ENCODE measurements at regions not wholly inside any gene's neighbourhood (a gene's known extent, or its start where the extent isn't known, plus 50 kb on each side); places are given as distances from the start of the nearest gene placed in this dataset.

DNA sequence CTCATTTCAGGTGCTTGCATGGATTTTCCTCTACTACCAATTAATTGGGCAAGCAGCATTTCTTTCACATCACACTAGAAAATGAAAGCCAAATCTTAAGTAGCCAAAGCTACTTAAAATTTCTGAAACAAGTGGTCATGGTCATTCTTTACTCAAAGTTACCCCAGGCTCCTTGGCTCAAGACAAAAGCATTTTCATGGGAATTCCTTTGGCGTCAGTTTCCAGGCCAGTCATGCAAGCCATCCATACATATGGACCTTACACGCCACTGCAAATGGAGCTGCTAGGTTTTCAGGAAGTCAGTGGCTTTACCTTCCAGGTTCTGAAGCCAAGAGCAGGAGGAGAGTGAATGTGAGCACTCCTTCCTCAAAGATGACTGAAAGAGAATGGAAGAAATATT, 83.7 kb upstream of the IL12A start:
- Histone ChIP-seq H3K4me3 (ENCODE audit: low read depth, low read length) (no peak overlapping the region), H3K4me1 (no peaks in the 10 kb centered on the region), H3K9me3 (no peaks in the 10 kb centered on the region), H3K27me3 (replicated peaks; ENCODE audit: control insufficient read depth, insufficient read depth, low read length) (no peaks in the 10 kb centered on the region; the same call in 1 of the 2 replicates), H3K36me3 (ENCODE audit: control insufficient read depth, insufficient read depth, low read length) (no peaks in the 10 kb centered on the region)
- no peaks in the 10 kb centered on the region for H3K4me1 Mint-ChIP-seq (ENCODE audit: low read depth, unreplicated experiment)
- POLR2A ChIA-PET = no interaction called here
- CTCF ChIA-PET = interaction anchor here (1.3 kb wide), 1 partner anchor 20 kb away, joined by 3 read pairs; no protein-coding TSS in a partner anchor
- intact Hi-C loops (cut with micrococcal nuclease; ENCODE audit: unreplicated experiment) = no loop called here
- H3K9me3 Mint-ChIP-seq (ENCODE audit: unreplicated experiment) = no peaks in the 10 kb centered on the region
- H3K36me3 Mint-ChIP-seq (ENCODE audit: insufficient read depth, unreplicated experiment) = no peaks in the 10 kb centered on the region
- TF ChIP-seq, protein P1, sequence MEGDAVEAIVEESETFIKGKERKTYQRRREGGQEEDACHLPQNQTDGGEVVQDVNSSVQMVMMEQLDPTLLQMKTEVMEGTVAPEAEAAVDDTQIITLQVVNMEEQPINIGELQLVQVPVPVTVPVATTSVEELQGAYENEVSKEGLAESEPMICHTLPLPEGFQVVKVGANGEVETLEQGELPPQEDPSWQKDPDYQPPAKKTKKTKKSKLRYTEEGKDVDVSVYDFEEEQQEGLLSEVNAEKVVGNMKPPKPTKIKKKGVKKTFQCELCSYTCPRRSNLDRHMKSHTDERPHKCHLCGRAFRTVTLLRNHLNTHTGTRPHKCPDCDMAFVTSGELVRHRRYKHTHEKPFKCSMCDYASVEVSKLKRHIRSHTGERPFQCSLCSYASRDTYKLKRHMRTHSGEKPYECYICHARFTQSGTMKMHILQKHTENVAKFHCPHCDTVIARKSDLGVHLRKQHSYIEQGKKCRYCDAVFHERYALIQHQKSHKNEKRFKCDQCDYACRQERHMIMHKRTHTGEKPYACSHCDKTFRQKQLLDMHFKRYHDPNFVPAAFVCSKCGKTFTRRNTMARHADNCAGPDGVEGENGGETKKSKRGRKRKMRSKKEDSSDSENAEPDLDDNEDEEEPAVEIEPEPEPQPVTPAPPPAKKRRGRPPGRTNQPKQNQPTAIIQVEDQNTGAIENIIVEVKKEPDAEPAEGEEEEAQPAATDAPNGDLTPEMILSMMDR (IDR thresholded peaks at IDR 0.05; ENCODE audit: insufficient read depth in 1 of 2, low read depth in 1 of 2, low read length in 1 of 2, severe bottlenecking in 1 of 2, unreplicated experiment in 1 of 2) = no peak
- H3K4me3 Mint-ChIP-seq (ENCODE audit: unreplicated experiment) = no peak overlapping the region
- no peaks in the 10 kb centered on the region for H3K27me3 Mint-ChIP-seq (ENCODE audit: insufficient read depth, unreplicated experiment)
- no TSS peak for BruUV-seq (replicated peaks)
- DNase-seq = no peak
- H3K27ac Mint-ChIP-seq (ENCODE audit: unreplicated experiment) = no peak overlapping the region

DNA sequence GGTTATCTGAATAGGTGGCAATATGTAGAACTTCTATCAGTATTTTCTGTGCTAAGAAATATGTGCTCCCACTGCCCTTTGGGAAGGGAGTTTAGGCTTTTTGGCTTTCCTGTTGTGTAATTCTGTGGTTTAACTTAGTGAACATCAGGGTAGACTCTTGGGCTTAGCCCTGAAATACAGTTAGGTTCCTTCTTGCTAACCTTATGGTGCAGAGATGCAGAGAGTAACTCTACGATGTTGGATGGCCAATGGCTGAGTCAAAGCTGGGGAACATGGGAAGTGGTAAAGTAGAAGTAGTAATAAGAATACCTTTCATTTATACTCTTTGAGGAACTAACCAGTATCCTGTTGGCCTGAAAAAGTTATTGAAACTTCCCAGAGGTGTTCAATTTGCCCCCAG, 80.8 kb upstream of the IL12A start:
- H3K4me3 ChIP-seq (ENCODE audit: low read depth, low read length) = no peak overlapping the region
- Mint-ChIP-seq H3K27me3 (ENCODE audit: insufficient read depth, unreplicated experiment) (no peaks in the 10 kb centered on the region), H3K36me3 (ENCODE audit: insufficient read depth, unreplicated experiment) (no peaks in the 10 kb centered on the region), H3K9me3 (ENCODE audit: unreplicated experiment) (no peaks in the 10 kb centered on the region), H3K27ac (ENCODE audit: unreplicated experiment) (no peak overlapping the region), H3K4me3 (ENCODE audit: unreplicated experiment) (no peak overlapping the region), H3K4me1 (ENCODE audit: low read depth, unreplicated experiment) (no peaks in the 10 kb centered on the region)
- TF ChIP-seq, protein P1 (IDR thresholded peaks at IDR 0.05; ENCODE audit: insufficient read depth in 1 of 2, low read depth in 1 of 2, low read length in 1 of 2, severe bottlenecking in 1 of 2, unreplicated experiment in 1 of 2) = no peak
- CTCF ChIA-PET = no interaction called here
- DNase-seq = no peak
- no peaks in the 10 kb centered on the region for H3K4me1 ChIP-seq
- no TSS peak for BruUV-seq (replicated peaks)
- H3K36me3 ChIP-seq (ENCODE audit: control insufficient read depth, insufficient read depth, low read length) = no peaks in the 10 kb centered on the region
- H3K27me3 ChIP-seq (replicated peaks; ENCODE audit: control insufficient read depth, insufficient read depth, low read length) = no peaks in the 10 kb centered on the region; the same call in 1 of the 2 replicates
- POLR2A ChIA-PET = no interaction called here
- H3K9me3 ChIP-seq = no peaks in the 10 kb centered on the region
- intact Hi-C loops (cut with micrococcal nuclease; ENCODE audit: unreplicated experiment) = no loop called here

DNA sequence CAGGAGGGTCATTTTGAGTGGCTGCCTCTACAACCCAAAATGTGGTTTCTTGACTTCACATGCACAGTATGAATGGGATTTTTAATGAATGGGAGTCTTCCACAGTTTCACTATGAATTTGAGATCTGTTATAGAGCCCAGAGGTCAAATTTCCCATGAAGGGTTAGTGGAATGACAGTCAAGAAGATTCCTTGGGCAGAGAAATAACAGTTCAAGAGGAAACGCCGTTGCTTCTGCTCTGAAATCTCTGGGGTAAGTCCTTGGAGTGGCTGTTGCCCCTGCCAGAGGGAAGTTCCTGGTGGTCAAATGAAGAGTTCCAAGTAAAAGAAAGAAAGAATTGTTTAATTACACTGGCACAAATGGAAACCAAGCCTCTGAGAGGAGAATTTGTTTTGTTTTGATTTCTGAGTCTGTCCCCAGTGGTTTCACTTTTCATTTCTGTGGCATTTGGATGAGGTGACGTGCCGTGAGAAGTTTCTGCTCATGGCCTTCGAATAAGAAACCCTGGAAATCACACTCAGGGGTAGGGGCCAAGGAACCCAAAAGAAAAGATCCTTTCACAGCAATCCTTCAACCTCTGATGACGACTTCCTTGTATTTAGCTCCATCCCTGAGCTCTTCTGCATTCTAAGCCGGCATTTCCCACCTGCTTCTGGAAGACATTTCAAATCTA, 77.5 kb upstream of the IL12A start:
- peaks cover 7% of the 10 kb centered on the region for H3K4me1 Mint-ChIP-seq (ENCODE audit: low read depth, unreplicated experiment)
- POLR2A ChIA-PET = no interaction called here

More for the DNA sequence above, 77.5 kb upstream of the IL12A start:
- no peaks in the 10 kb centered on the region for H3K36me3 Mint-ChIP-seq (ENCODE audit: insufficient read depth, unreplicated experiment)
- no peaks in the 10 kb centered on the region for H3K9me3 ChIP-seq
- DNase-seq = no peak
- no TSS peak for BruUV-seq (replicated peaks)
- TF ChIP-seq, protein P1 (IDR thresholded peaks at IDR 0.05; ENCODE audit: insufficient read depth in 1 of 2, low read depth in 1 of 2, low read length in 1 of 2, severe bottlenecking in 1 of 2, unreplicated experiment in 1 of 2) = no peak
- H3K27me3 Mint-ChIP-seq (ENCODE audit: insufficient read depth, unreplicated experiment) = no peaks in the 10 kb centered on the region
- intact Hi-C loops (cut with micrococcal nuclease; ENCODE audit: unreplicated experiment) = no loop called here
- no peaks in the 10 kb centered on the region for H3K27me3 ChIP-seq (replicated peaks; ENCODE audit: control insufficient read depth, insufficient read depth, low read length)
- no peaks in the 10 kb centered on the region for H3K9me3 Mint-ChIP-seq (ENCODE audit: unreplicated experiment)
- H3K4me3 ChIP-seq (ENCODE audit: low read depth, low read length) = no peak overlapping the region
- no peak overlapping the region for H3K27ac Mint-ChIP-seq (ENCODE audit: unreplicated experiment)
- CTCF ChIA-PET = no interaction called here
- H3K4me1 ChIP-seq = peaks cover 12% of the 10 kb centered on the region
- H3K36me3 ChIP-seq (ENCODE audit: control insufficient read depth, insufficient read depth, low read length) = no peaks in the 10 kb centered on the region
- no peak overlapping the region for H3K4me3 Mint-ChIP-seq (ENCODE audit: unreplicated experiment)
